ENCODE measurements at regions not wholly inside any gene's neighbourhood (a gene's known extent, or its start where the extent isn't known, plus 50 kb on each side); places are given as distances from the start of the nearest gene placed in this dataset.
A peak's percentile ranks its signal among the peaks of the same experiment; 100 is the strongest.

DNA sequence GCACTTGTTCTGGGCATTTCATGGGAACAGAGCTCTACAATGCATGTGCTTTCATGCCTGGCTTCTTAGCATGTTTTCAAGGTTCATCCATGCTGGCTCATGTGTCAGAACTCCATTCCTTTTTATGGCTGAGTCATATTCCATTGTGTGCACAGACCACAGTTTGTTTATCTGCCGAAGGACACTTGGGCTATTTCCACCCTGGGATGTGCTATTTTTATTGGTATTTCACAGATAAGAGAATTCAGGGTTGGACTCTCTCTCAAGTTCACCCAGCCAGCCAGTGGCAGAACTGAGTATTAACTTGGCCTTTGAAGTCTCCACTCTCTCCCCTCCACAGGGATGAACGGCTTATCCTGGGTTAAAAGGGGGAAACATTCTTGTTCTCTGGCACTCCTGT is 190.7 kb upstream of the GPR26 start:
- no peak for TF ChIP-seq CTCF (IDR thresholded peaks at IDR 0.05)
- H3K4me3 ChIP-seq = no peak overlapping the region
- DNase-seq = no peak
- FAIRE-seq = no peak
- no peaks in the 10 kb centered on the region for H3K9me3 ChIP-seq
- H3K27me3 ChIP-seq = no peaks in the 10 kb centered on the region
- no peaks in the 10 kb centered on the region for H3K36me3 ChIP-seq
- no peaks in the 10 kb centered on the region for H3K4me1 ChIP-seq
- 35 to 42% methylated on average over 2 of the region's 2 CpGs for WGBS, 2 donors
- no peak overlapping the region for H3K27ac ChIP-seq
- intact Hi-C loops (cut with DNase I) = no loop called here
- no peak for ATAC-seq

DNA sequence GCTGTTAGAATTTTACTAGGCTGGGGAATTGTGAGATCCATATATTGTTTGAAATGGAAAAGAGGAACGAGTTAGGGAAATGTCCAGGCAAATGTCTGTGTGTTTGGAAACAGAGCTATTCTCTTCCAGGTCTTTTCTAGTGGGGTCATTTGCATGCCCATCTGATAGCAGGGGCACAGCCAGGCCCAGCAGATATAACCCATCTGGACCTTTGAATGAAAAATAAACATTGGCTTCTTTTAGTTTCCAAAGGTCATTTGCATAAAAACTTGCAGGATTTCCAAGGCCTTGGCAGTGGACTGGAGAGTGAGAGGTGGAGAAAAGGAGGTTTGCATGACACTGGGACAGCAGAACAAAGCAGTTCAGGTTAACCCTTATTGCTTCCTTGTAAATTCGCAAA is 188.0 kb upstream of the GPR26 start:
- no peaks in the 10 kb centered on the region for H3K36me3 ChIP-seq
- no peaks in the 10 kb centered on the region for H3K27me3 ChIP-seq
- no peaks in the 10 kb centered on the region for H3K9me3 ChIP-seq
- H3K4me3 ChIP-seq = no peak overlapping the region
- H3K4me1 ChIP-seq = no peaks in the 10 kb centered on the region
- 46 to 50% methylated on average over 2 of the region's 2 CpGs for WGBS, 2 donors
- ATAC-seq (peak; percentile 30 to 88 (median 64)), DNase-seq (peak in 1 of 6 donors; percentile 4), FAIRE-seq (no peak)
- TF ChIP-seq CTCF (IDR thresholded peaks at IDR 0.05) = no peak
- no peak overlapping the region for H3K27ac ChIP-seq
- intact Hi-C loops (cut with DNase I) = no loop called here

DNA sequence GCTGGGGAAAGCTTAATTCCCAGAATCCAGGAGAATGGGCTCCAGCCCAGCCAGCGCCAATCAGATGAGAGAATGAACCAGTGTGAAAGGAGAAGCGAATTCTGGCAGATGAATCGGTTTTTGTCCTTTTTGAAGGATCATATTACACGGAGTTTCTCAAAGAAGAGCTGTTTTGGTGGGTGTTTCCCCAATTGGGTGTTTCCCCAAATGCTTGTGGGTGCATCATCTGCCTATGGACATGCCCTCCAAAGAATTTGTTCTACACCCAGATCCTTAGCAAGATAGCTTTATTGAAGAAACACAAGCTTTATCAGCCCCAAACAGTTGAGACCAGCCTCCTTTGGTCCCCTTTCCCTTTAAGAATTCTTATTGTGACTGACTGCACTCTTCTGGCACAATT is 186.5 kb upstream of the GPR26 start:
- Histone ChIP-seq H3K4me3 (no peak overlapping the region), H3K27ac (no peak overlapping the region), H3K4me1 (no peaks in the 10 kb centered on the region), H3K36me3 (no peaks in the 10 kb centered on the region), H3K9me3 (no peaks in the 10 kb centered on the region), H3K27me3 (no peaks in the 10 kb centered on the region)
- intact Hi-C loops (cut with DNase I) = no loop called here
- no peak for DNase-seq
- 70 to 87% methylated on average over 4 of the region's 4 CpGs for WGBS, 2 donors
- ATAC-seq = no peak
- FAIRE-seq = no peak
- TF ChIP-seq CTCF (IDR thresholded peaks at IDR 0.05) = no peak

DNA sequence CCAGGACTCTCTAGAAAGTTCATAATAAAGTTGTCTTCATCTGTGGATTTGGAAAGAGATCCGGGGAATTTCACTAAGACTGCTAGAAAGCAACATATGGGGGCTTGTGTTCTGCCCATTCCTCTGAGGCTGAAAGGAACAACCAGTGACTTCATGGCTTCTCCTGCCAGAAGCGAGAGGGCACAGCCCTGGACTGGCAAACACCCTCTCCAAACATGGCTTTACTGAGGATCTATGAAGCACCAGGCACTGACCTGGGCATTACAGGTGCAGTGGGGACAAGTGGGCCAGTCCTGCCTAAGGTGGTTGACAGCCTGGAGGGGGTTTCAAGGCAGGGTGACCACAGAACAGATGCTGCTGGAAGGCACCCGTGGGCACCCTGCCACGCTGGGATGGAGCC is 185.8 kb upstream of the GPR26 start:
- Histone ChIP-seq H3K27me3 (no peaks in the 10 kb centered on the region), H3K4me1 (no peaks in the 10 kb centered on the region), H3K27ac (no peak overlapping the region), H3K4me3 (no peak overlapping the region), H3K36me3 (no peaks in the 10 kb centered on the region), H3K9me3 (no peaks in the 10 kb centered on the region)
- DNase-seq (no peak), FAIRE-seq (no peak), ATAC-seq (no peak)
- 83 to 88% methylated on average over 4 of the region's 4 CpGs for WGBS, 2 donors
- intact Hi-C loops (cut with DNase I) = no loop called here
- TF ChIP-seq CTCF (IDR thresholded peaks at IDR 0.05) = no peak

GRCh38 chr10:123480845-123481244 is 185.3 kb upstream of the GPR26 start:
- no peaks in the 10 kb centered on the region for H3K4me1 ChIP-seq
- TF ChIP-seq CTCF (IDR thresholded peaks at IDR 0.05) = no peak
- intact Hi-C loops (cut with DNase I) = no loop called here
- ATAC-seq (no peak), DNase-seq (no peak), FAIRE-seq (no peak)
- no peak overlapping the region for H3K27ac ChIP-seq
- H3K27me3 ChIP-seq = no peaks in the 10 kb centered on the region
- no peak overlapping the region for H3K4me3 ChIP-seq
- H3K9me3 ChIP-seq = no peaks in the 10 kb centered on the region
- WGBS, 2 donors = 88 to 92% methylated on average over 9 of the region's 9 CpGs
- H3K36me3 ChIP-seq = no peaks in the 10 kb centered on the region

Measured in pancreas (tissue), 10 donors.